Coronary artery (tissue), 2 donors: ENCODE measurements at regions not wholly inside any gene's neighbourhood (a gene's known extent, or its start where the extent isn't known, plus 50 kb on each side); places are given as distances from the start of the nearest gene placed in this dataset.

Experiments
- DNase-seq: peaks from one replicate; pipeline ENCODE4 v3.0.0-alpha.2; 2017; ENCODE audit warnings: low spot score
- H3K27ac ChIP-seq, 2 donors: fragments of 200-600 bp; sonication (generic); one replicate each; pipeline ENCODE4 v1.5.1; 2016 to 2019
- H3K4me3 ChIP-seq: fragments of 200-600 bp; sonication (generic); 2 replicates; pipeline ENCODE4 v1.5.1; 2016; ENCODE audit warnings: mild to moderate bottlenecking, moderate library complexity
- CTCF ChIP-seq: fragments of 200-600 bp; sonication (generic); IDR thresholded peaks from one replicate; pipeline ENCODE4 v1.5.1; 2019; ENCODE audit warnings: antibody characterized with exemption

DNA sequence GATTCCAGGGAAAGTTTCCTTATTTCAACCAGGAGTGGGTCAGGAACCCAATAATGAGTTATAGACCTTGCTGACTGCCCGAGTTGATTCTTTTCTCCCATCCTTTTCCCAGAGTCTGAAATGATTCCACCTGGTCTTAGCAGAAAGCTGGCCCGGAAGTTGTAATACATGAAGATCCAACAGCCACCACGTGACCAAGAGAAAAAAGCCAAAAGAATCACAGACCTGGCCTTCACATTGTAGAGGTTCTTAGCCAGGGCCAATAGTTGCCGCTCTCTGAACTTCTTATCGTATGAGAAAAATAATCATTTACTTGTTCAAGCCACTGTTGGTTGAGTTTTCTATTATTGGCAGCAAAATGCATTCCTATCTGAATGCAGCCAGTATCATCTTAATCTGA lies 161.2 kb upstream of the HMGA2 start:
- DNase-seq, result no peak

GRCh38 chr12:65663648-65664047 lies 160.6 kb upstream of the HMGA2 start:
- H3K27ac ChIP-seq, result no peak overlapping the region
- DNase-seq, result no peak
- TF ChIP-seq CTCF, result no peak
- no peak overlapping the region for H3K4me3 ChIP-seq

More for the DNA sequence above, 161.2 kb upstream of the HMGA2 start:
- no peak for TF ChIP-seq CTCF
- no peak overlapping the region for H3K27ac ChIP-seq
- no peak overlapping the region for H3K4me3 ChIP-seq

GRCh38 chr12:65664715-65665250 lies 159.5 kb upstream of the HMGA2 start:
- Histone ChIP-seq H3K27ac (no peak overlapping the region), H3K4me3 (no peak overlapping the region)
- DNase-seq, result no peak
- no peak for TF ChIP-seq CTCF

DNA sequence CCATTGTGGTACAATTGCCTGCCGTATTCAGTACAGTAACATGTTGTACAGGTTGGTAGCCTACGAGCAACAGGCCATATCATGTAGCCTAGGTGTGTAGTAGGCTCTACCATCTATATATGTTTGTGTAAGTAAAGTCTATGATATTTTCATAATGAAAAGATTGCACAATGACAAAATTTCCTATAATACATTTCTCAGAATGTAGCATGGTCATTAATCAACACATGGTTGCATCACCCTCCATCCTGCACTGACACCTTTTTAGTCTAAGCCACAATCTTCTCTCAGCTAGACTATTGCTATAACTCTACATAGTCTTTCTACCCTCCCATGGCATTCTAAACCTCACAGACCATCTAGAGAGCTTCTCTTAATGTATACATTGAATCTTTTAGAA lies 158.5 kb upstream of the HMGA2 start:
- no peak overlapping the region for H3K27ac ChIP-seq
- no peak for DNase-seq
- TF ChIP-seq CTCF, result no peak
- H3K4me3 ChIP-seq, result no peak overlapping the region

DNA sequence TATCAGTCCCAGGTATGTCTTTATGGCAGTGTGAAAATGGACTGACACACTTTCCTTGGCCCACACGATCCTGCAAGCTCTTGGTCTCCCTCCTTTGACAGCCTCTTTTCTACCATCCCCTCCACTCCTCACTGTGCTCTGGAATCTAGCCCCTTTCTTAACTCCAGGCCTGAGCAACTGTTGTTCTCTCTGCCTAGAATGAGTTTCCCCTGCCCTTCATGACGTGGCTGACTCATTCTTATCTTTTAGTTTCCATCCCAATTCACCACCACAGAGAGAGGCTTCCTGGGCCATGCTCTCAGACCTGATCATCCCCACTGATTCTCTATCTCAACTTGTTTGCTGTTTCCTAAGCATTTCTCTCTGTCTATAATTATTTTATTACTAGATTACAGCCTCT lies 157.4 kb upstream of the HMGA2 start:
- no peak overlapping the region for H3K4me3 ChIP-seq
- TF ChIP-seq CTCF, result no peak
- H3K27ac ChIP-seq, result no peak overlapping the region
- DNase-seq, result no peak

- no peak for TF ChIP-seq CTCF
- Histone ChIP-seq H3K4me3 (no peak overlapping the region), H3K27ac (no peak overlapping the region)
- DNase-seq, result no peak
Observed at GRCh38 chr12:65667932-65668331, 156.4 kb upstream of the HMGA2 start.

GRCh38 chr12:65668981-65669695 lies 155.1 kb upstream of the HMGA2 start:
- Histone ChIP-seq H3K4me3 (no peak overlapping the region), H3K27ac (no peak overlapping the region)
- no peak for TF ChIP-seq CTCF
- no peak for DNase-seq
